HCT116 (cell line): ENCODE measurements at regions not wholly inside any gene's neighbourhood (a gene's known extent, or its start where the extent isn't known, plus 50 kb on each side); places are given as distances from the start of the nearest gene placed in this dataset.

Experiments
- ATAC-seq: fragments of 200-7000 bp; cut with Tn5 transposase; 2 replicates; pipeline ENCODE4 v1.9.1; 2020; ENCODE audit warnings: mild to moderate bottlenecking, moderate library complexity
- BruUV-seq: library from RNA; stranded (reverse); fragments of 400-500 nt; replicated peaks from 2 replicates; lab custom pipeline; 2021; lab: Mats Ljungman, UMichigan
- CTCF ChIA-PET: fragments of 300-600 bp; sonication (Branson Sonifier 250); formaldehyde crosslinking; loops from one replicate; lab custom pipeline; 2021; ENCODE audit warnings: antibody characterized with exemption; lab: Charles Lee
- POLR2A ChIA-PET: fragments of 300-600, 350-600 bp; sonication (Branson Sonifier 250); formaldehyde crosslinking; loops from one replicate; lab custom pipeline; 2021; ENCODE audit warnings: antibody characterized with exemption; lab: Charles Lee
- RAD21 ChIA-PET, 2 experiments: fragments of 300-600 bp; sonication (Branson Sonifier 250); formaldehyde crosslinking; loops; one replicate each; lab custom pipeline; 2023; ENCODE audit warnings: low total read pairs in 2 of 2; ENCODE audit not compliant: uncharacterized antibody in 2 of 2, unreplicated experiment in 2 of 2, low non-redundant PET in 1 of 2; lab: Charles Lee
- DNase-seq: peaks from one replicate; pipeline ENCODE4 v3.0.0-alpha.2; 2010; ENCODE audit warnings: low read depth, low spot score
- H2AFZ ChIP-seq: fragments of 200-600 bp; shearing (Covaris generic), sonication (generic); 2 replicates; pipeline ENCODE4 v1.6.1; 2017; ENCODE audit warnings: low read depth, mixed run types, mixed read lengths, antibody characterized with exemption, low read length; ENCODE audit not compliant: poor library complexity, severe bottlenecking
- H3K27ac ChIP-seq: 2 replicates; pipeline ENCODE4 v1.5.1; 2012; ENCODE audit warnings: low read depth, low read length
- H3K27me3 ChIP-seq: fragments of 200-600 bp; sonication (generic); 2 replicates; pipeline ENCODE4 v1.6.1; 2016; ENCODE audit warnings: mixed run types, low read length, mixed read lengths; ENCODE audit not compliant: insufficient read depth
- H3K36me3 ChIP-seq, 2 experiments: fragments of 200-500 bp in 1 of 2; fragments of 200-600 bp in 1 of 2; sonication (Bioruptor generic) in 1 of 2; sonication (generic) in 1 of 2; 2 replicates each; pipeline versions ENCODE4 v1.5.1 to v1.6.1; 2014 to 2016; ENCODE audit warnings: low read length in 2 of 2, inconsistent platforms in 1 of 2, mixed read lengths in 1 of 2, mixed run types in 1 of 2; ENCODE audit not compliant: insufficient read depth in 2 of 2, control insufficient read depth in 1 of 2
- H3K4me1 ChIP-seq, 2 experiments: fragments of 200-600 bp in 1 of 2; sonication (generic) in 1 of 2; 2 replicates each; pipeline versions ENCODE4 v1.5.1 to v1.6.1; 2012 to 2017; ENCODE audit warnings: low read length in 2 of 2, inconsistent platforms in 1 of 2, mild to moderate bottlenecking in 1 of 2, mixed read lengths in 1 of 2, mixed run types in 1 of 2, moderate library complexity in 1 of 2; ENCODE audit not compliant: insufficient read depth in 2 of 2, control insufficient read depth in 1 of 2
- H3K4me2 ChIP-seq: fragments of 200-600 bp; sonication (generic); 2 replicates; pipeline ENCODE4 v1.6.1; 2017; ENCODE audit warnings: mixed run types, low read length, mixed read lengths
- H3K4me3 ChIP-seq, 2 experiments: fragments of 200-600 bp in 1 of 2; sonication (generic) in 1 of 2; replicated peaks in 1 of 2; 2 replicates each; pipeline ENCODE4 v1.5.1; 2011 to 2016; ENCODE audit warnings: low read length in 2 of 2, control low read depth in 1 of 2, low read depth in 1 of 2, mild to moderate bottlenecking in 1 of 2, mixed read lengths in 1 of 2, mixed run types in 1 of 2
- H3K79me2 ChIP-seq: fragments of 200-600 bp; sonication (generic); 2 replicates; pipeline ENCODE4 v1.6.1; 2017; ENCODE audit warnings: mild to moderate bottlenecking, mixed run types, low read length, moderate library complexity, mixed read lengths; ENCODE audit not compliant: insufficient read depth
- H3K9ac ChIP-seq: fragments of 200-600 bp; sonication (generic); 2 replicates; pipeline ENCODE4 v1.6.1; 2016; ENCODE audit warnings: low read length, mixed read lengths
- H3K9me2 ChIP-seq: fragments of 200-600 bp; sonication (generic), shearing (Covaris generic); 2 replicates; pipeline ENCODE4 v1.6.1; 2017; ENCODE audit warnings: mixed run types, mild to moderate bottlenecking, moderate library complexity; ENCODE audit not compliant: insufficient read depth
- H3K9me3 ChIP-seq, 2 experiments: fragments of 200-500 bp in 1 of 2; fragments of 200-600 bp in 1 of 2; sonication (Bioruptor generic) in 1 of 2; sonication (generic) in 1 of 2; 2 replicates each; pipeline ENCODE4 v1.6.1; 2014 to 2017; ENCODE audit warnings: low read length in 2 of 2, mixed read lengths in 2 of 2, inconsistent platforms in 1 of 2, low read depth in 1 of 2, mild to moderate bottlenecking in 1 of 2, mixed run types in 1 of 2, moderate library complexity in 1 of 2; ENCODE audit not compliant: control insufficient read depth in 1 of 2, insufficient read depth in 1 of 2
- H4K20me1 ChIP-seq: fragments of 200-600 bp; sonication (generic), shearing (Covaris generic); 2 replicates; pipeline ENCODE4 v1.6.1; 2017; ENCODE audit warnings: mixed run types, mild to moderate bottlenecking, moderate library complexity; ENCODE audit not compliant: insufficient read depth
- CBX3 ChIP-seq: IDR thresholded peaks from 2 replicates; pipeline ENCODE4 v1.6.1; 2012; ENCODE audit warnings: low read depth
- EGR1 ChIP-seq: IDR thresholded peaks from 2 replicates; pipeline ENCODE4 v1.6.1; 2012; ENCODE audit warnings: low read depth
- EZH2 ChIP-seq: fragments of 200-600 bp; sonication (generic); IDR thresholded peaks from 2 replicates; pipeline ENCODE4 v1.6.1; 2017; ENCODE audit warnings: antibody characterized with exemption, mixed run types
- EZH2phosphoT487 ChIP-seq: fragments of 200-600 bp; IDR thresholded peaks from 2 replicates; pipeline ENCODE4 v1.6.1; 2018; ENCODE audit warnings: antibody characterized with exemption, borderline replicate concordance
- RAD21 ChIP-seq: IDR thresholded peaks from 2 replicates; pipeline ENCODE4 v1.6.1; 2012; ENCODE audit warnings: low read depth, mild to moderate bottlenecking
- SP1 ChIP-seq: IDR thresholded peaks from 2 replicates; pipeline ENCODE4 v1.6.1; 2012; ENCODE audit warnings: low read depth
- SRF ChIP-seq: IDR thresholded peaks from 2 replicates; pipeline ENCODE4 v1.6.1; 2012; ENCODE audit warnings: low read depth
- TCF7L2 ChIP-seq: IDR thresholded peaks from 2 replicates; pipeline ENCODE4 v1.7.0; 2011; ENCODE audit warnings: borderline replicate concordance, inconsistent platforms; ENCODE audit not compliant: insufficient read depth, insufficient read length; ENCODE audit errors: extremely low read depth
- YY1 ChIP-seq: IDR thresholded peaks from 2 replicates; pipeline ENCODE4 v1.6.1; 2011; ENCODE audit warnings: low read length, low read depth, moderate library complexity, mild to moderate bottlenecking; ENCODE audit not compliant: insufficient replicate concordance; ENCODE audit errors: extremely low read depth
- ZFX ChIP-seq: fragments of 450-650 bp; IDR thresholded peaks from 2 replicates; pipeline ENCODE4 v1.6.1; 2017
- ZNF274 ChIP-seq: fragments of 200-500 bp; sonication (Bioruptor generic); IDR thresholded peaks from 2 replicates; pipeline ENCODE4 v1.6.1; 2014; ENCODE audit warnings: mild to moderate bottlenecking, low read depth, low read length, inconsistent platforms
- intact Hi-C: fragments of 100-400 bp; cut with micrococcal nuclease; formaldehyde crosslinking; loops from 2 replicates; pipeline ENCODE4 v1.10.0; 2022
- TF ChIP-seq, protein P1 (sequence below): IDR thresholded peaks from 2 replicates; pipeline ENCODE4 v1.6.1; 2012; ENCODE audit warnings: low read depth

DNA sequence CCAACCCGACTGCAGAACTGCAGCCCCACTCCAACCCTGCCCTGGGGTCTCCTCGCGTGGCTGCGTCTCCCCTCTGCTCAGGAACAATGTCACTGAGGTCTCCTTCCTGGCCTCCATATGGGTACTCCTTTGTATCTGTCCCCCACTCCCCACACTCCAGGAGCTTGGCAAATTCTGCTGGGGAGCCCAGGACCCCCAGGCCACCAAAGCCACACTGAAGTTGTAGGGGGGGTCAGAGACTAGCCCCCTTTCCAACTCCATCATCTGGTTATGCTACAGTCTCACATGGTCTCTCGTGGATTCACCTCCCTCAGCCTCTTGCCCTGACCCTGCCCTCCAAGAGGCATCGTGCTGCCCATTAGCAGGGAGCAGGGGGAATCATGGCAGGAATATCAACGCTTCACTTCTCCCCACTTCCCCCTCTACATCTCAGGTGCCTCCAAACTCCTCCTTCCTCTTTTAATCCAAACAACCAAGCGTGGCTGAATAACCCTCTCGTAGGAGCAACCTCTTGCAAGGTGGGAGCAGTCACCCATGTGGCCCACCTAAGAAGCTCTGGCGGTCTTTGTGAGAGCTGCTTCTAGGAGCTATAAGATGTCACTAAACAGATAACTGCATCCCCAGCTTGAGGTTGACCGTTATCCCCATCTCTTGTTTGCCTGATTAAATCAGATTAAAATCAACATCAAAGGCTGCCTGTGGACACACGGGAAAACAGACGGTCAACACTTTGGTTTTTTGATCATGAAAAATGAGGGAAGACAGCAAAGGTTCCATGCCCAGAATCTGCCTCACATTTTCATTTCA lies 86.4 kb downstream of the MIS18A start:
- no TSS peak for BruUV-seq
- Histone ChIP-seq H3K36me3 (no peaks in the 10 kb centered on the region; a peak in 1 of 4 replicates), H3K27me3 (peaks cover 70% of the 10 kb centered on the region), H3K9me2 (no peaks in the 10 kb centered on the region), H3K27ac (no peak overlapping the region), H3K9ac (no peak overlapping the region), H2AFZ (no peak overlapping the region), H3K79me2 (no peaks in the 10 kb centered on the region), H3K9me3 (no peaks in the 10 kb centered on the region), H3K4me2 (no peak overlapping the region), H3K4me1 (no peaks in the 10 kb centered on the region), H4K20me1 (no peaks in the 10 kb centered on the region), H3K4me3 (no peak overlapping the region)
- TF ChIP-seq EZH2 (no peak), TCF7L2 (no peak), ZFX (no peak), YY1 (no peak), EGR1 (no peak), RAD21 (no peak), SRF (no peak), CBX3 (no peak), SP1 (no peak), ZNF274 (no peak), EZH2phosphoT487 (no peak)
- TF ChIP-seq, protein P1, sequence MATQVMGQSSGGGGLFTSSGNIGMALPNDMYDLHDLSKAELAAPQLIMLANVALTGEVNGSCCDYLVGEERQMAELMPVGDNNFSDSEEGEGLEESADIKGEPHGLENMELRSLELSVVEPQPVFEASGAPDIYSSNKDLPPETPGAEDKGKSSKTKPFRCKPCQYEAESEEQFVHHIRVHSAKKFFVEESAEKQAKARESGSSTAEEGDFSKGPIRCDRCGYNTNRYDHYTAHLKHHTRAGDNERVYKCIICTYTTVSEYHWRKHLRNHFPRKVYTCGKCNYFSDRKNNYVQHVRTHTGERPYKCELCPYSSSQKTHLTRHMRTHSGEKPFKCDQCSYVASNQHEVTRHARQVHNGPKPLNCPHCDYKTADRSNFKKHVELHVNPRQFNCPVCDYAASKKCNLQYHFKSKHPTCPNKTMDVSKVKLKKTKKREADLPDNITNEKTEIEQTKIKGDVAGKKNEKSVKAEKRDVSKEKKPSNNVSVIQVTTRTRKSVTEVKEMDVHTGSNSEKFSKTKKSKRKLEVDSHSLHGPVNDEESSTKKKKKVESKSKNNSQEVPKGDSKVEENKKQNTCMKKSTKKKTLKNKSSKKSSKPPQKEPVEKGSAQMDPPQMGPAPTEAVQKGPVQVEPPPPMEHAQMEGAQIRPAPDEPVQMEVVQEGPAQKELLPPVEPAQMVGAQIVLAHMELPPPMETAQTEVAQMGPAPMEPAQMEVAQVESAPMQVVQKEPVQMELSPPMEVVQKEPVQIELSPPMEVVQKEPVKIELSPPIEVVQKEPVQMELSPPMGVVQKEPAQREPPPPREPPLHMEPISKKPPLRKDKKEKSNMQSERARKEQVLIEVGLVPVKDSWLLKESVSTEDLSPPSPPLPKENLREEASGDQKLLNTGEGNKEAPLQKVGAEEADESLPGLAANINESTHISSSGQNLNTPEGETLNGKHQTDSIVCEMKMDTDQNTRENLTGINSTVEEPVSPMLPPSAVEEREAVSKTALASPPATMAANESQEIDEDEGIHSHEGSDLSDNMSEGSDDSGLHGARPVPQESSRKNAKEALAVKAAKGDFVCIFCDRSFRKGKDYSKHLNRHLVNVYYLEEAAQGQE = no peak
- intact Hi-C loops = no loop called here
- ChIA-PET CTCF (no interaction called here), POLR2A (no interaction called here), RAD21 (no interaction called here)
- no peak for DNase-seq
- no peak for ATAC-seq
